ENCODE measurements at regions not wholly inside any gene's neighbourhood (a gene's known extent, or its start where the extent isn't known, plus 50 kb on each side); places are given as distances from the start of the nearest gene placed in this dataset.

GRCh38 chr11:32033491-32033890 is 57.4 kb upstream of the RCN1 start:
- no peak overlapping the region for H3K4me2 ChIP-seq (ENCODE audit: low read depth, low read length)
- no peak overlapping the region for H3K9ac ChIP-seq (ENCODE audit: low read length)
- H3K27ac ChIP-seq (ENCODE audit: low read length): no peak overlapping the region
- no peaks in the 10 kb centered on the region for H3K9me3 ChIP-seq (replicated peaks; ENCODE audit: insufficient read depth, low read length)
- no peaks in the 10 kb centered on the region for H3K36me3 ChIP-seq (replicated peaks; ENCODE audit: insufficient read depth, low read length)
- no peaks in the 10 kb centered on the region for H4K20me1 ChIP-seq (ENCODE audit: insufficient read depth, low read length)
- H2AFZ ChIP-seq (ENCODE audit: low read length): no peak overlapping the region
- DNase-seq: no peak
- TF ChIP-seq EZH2 (optimal IDR thresholded peaks at IDR 0.05; ENCODE audit: low read depth, low read length) (no peak), CTCF (IDR thresholded peaks at IDR 0.05; ENCODE audit: low read length) (no peak), EZH2phosphoT487 (IDR thresholded peaks at IDR 0.05; ENCODE audit: low read length) (no peak)
- H3K4me3 ChIP-seq (ENCODE audit: low read length): no peak overlapping the region
- H3K4me1 ChIP-seq (ENCODE audit: low read length): no peaks in the 10 kb centered on the region
- no peaks in the 10 kb centered on the region for H3K9me2 ChIP-seq (replicated peaks; ENCODE audit: insufficient read depth, low read length)
- H3K79me2 ChIP-seq (ENCODE audit: low read length): no peaks in the 10 kb centered on the region
- no peaks in the 10 kb centered on the region for H3F3A ChIP-seq (ENCODE audit: insufficient read depth, low read length)
- H3K27me3 ChIP-seq (replicated peaks; ENCODE audit: insufficient read depth, low read length): no peaks in the 10 kb centered on the region

GRCh38 chr11:32033067-32033466 is 57.8 kb upstream of the RCN1 start:
- H3K9ac ChIP-seq (ENCODE audit: low read length): no peak overlapping the region
- H4K20me1 ChIP-seq (ENCODE audit: insufficient read depth, low read length): no peaks in the 10 kb centered on the region
- DNase-seq: no peak
- no peaks in the 10 kb centered on the region for H3K79me2 ChIP-seq (ENCODE audit: low read length)
- no peaks in the 10 kb centered on the region for H3K9me2 ChIP-seq (replicated peaks; ENCODE audit: insufficient read depth, low read length)
- no peak overlapping the region for H2AFZ ChIP-seq (ENCODE audit: low read length)
- H3K4me1 ChIP-seq (ENCODE audit: low read length): no peaks in the 10 kb centered on the region
- H3K4me3 ChIP-seq (ENCODE audit: low read length): no peak overlapping the region
- no peaks in the 10 kb centered on the region for H3K36me3 ChIP-seq (replicated peaks; ENCODE audit: insufficient read depth, low read length)
- H3K9me3 ChIP-seq (replicated peaks; ENCODE audit: insufficient read depth, low read length): no peaks in the 10 kb centered on the region
- TF ChIP-seq CTCF (IDR thresholded peaks at IDR 0.05; ENCODE audit: low read length): no peak
- no peak for TF ChIP-seq EZH2 (optimal IDR thresholded peaks at IDR 0.05; ENCODE audit: low read depth, low read length)
- TF ChIP-seq EZH2phosphoT487 (IDR thresholded peaks at IDR 0.05; ENCODE audit: low read length): no peak
- H3K27me3 ChIP-seq (replicated peaks; ENCODE audit: insufficient read depth, low read length): no peaks in the 10 kb centered on the region
- H3F3A ChIP-seq (ENCODE audit: insufficient read depth, low read length): no peaks in the 10 kb centered on the region
- H3K27ac ChIP-seq (ENCODE audit: low read length): no peak overlapping the region
- no peak overlapping the region for H3K4me2 ChIP-seq (ENCODE audit: low read depth, low read length)

GRCh38 chr11:32032478-32032877 is 58.4 kb upstream of the RCN1 start:
- no peaks in the 10 kb centered on the region for H3K4me1 ChIP-seq (ENCODE audit: low read length)
- H3K4me2 ChIP-seq (ENCODE audit: low read depth, low read length): no peak overlapping the region
- no peaks in the 10 kb centered on the region for H3K79me2 ChIP-seq (ENCODE audit: low read length)
- H3F3A ChIP-seq (ENCODE audit: insufficient read depth, low read length): no peaks in the 10 kb centered on the region
- H4K20me1 ChIP-seq (ENCODE audit: insufficient read depth, low read length): no peaks in the 10 kb centered on the region
- no peak overlapping the region for H3K27ac ChIP-seq (ENCODE audit: low read length)
- no peaks in the 10 kb centered on the region for H3K9me2 ChIP-seq (replicated peaks; ENCODE audit: insufficient read depth, low read length)
- no peaks in the 10 kb centered on the region for H3K27me3 ChIP-seq (replicated peaks; ENCODE audit: insufficient read depth, low read length)
- no peak for DNase-seq
- no peaks in the 10 kb centered on the region for H3K9me3 ChIP-seq (replicated peaks; ENCODE audit: insufficient read depth, low read length)
- no peak overlapping the region for H2AFZ ChIP-seq (ENCODE audit: low read length)
- TF ChIP-seq EZH2 (optimal IDR thresholded peaks at IDR 0.05; ENCODE audit: low read depth, low read length) (no peak), EZH2phosphoT487 (IDR thresholded peaks at IDR 0.05; ENCODE audit: low read length) (no peak), CTCF (IDR thresholded peaks at IDR 0.05; ENCODE audit: low read length) (no peak)
- no peaks in the 10 kb centered on the region for H3K36me3 ChIP-seq (replicated peaks; ENCODE audit: insufficient read depth, low read length)
- no peak overlapping the region for H3K4me3 ChIP-seq (ENCODE audit: low read length)
- no peak overlapping the region for H3K9ac ChIP-seq (ENCODE audit: low read length)

Measured in MM.1S (cell line).